A549 (cell line): ENCODE measurements at regions not wholly inside any gene's neighbourhood (a gene's known extent, or its start where the extent isn't known, plus 50 kb on each side); places are given as distances from the start of the nearest gene placed in this dataset.

Source experiments
- ATAC-seq, 2 experiments: fragments of 200-7000 bp in 1 of 2; fragments of >200 bp in 1 of 2; cut with Nextera tagmentation in 1 of 2; cut with Tn5 transposase in 1 of 2; 3 replicates each; pipeline versions ENCODE4 v1.8.0 to v1.9.1; 2018 to 2020; ENCODE audit warnings: mild to moderate bottlenecking in 1 of 2, moderate library complexity in 1 of 2
- CTCF ChIA-PET: fragments of 300-600 bp; sonication (Branson Sonifier 250); formaldehyde crosslinking; extraction: SDS; loops from one replicate; lab custom pipeline; 2021; ENCODE audit warnings: antibody characterized with exemption, inconsistent platforms; lab: Yijun Ruan, JAX
- POLR2A ChIA-PET: fragments of 350-600 bp; formaldehyde crosslinking; extraction: SDS; loops from one replicate; lab custom pipeline; 2021; ENCODE audit warnings: antibody characterized with exemption, inconsistent platforms; lab: Yijun Ruan, JAX
- DNase-seq, 2 experiments: peaks; one replicate each; pipeline versions ENCODE4 v3.0.0 to v3.0.0-alpha.2; 2011 to 2016; ENCODE audit warnings: low read depth in 1 of 2, low spot score in 1 of 2
- FAIRE-seq: peaks from 2 replicates; lab custom pipeline; 2011; peaks lifted over from hg19 to GRCh38; lab: Jason Lieb, UNC
- H3K27ac ChIP-seq, 2 experiments: fragments of >200 bp; sonication (Bioruptor Twin); formaldehyde crosslinking; 3 replicates each; pipeline ENCODE4 v1.5.1; 2016 to 2017
- H3K4me1 ChIP-seq: fragments of >200 bp; sonication (Bioruptor Twin); formaldehyde crosslinking; 3 replicates; pipeline ENCODE4 v1.6.1; 2016
- H3K4me2 ChIP-seq: fragments of >200 bp; sonication (Bioruptor Twin); formaldehyde crosslinking; 3 replicates; pipeline ENCODE4 v1.6.1; 2016
- H3K4me3 ChIP-seq: fragments of >200 bp; sonication (Bioruptor Twin); formaldehyde crosslinking; 3 replicates; pipeline ENCODE4 v1.5.1; 2016
- H3K9me3 ChIP-seq: fragments of >200 bp; sonication (Bioruptor Twin); formaldehyde crosslinking; 3 replicates; pipeline ENCODE4 v1.6.1; 2016
- CBX2 ChIP-seq: fragments of 200-600 bp; sonication (generic); IDR thresholded peaks from 2 replicates; pipeline ENCODE4 v1.6.1; 2016; ENCODE audit warnings: low read depth, mild to moderate bottlenecking, borderline replicate concordance
- EHF ChIP-seq: fragments of 250-450 bp; sonication (Bioruptor Pico); IDR thresholded peaks from 2 replicates; pipeline ENCODE4 v1.5.0; 2020; ENCODE audit warnings: mild to moderate bottlenecking
- EHMT2 ChIP-seq: fragments of 200-600 bp; sonication (generic); IDR thresholded peaks from 2 replicates; pipeline ENCODE4 v1.6.1; 2016; ENCODE audit warnings: antibody characterized with exemption, low read depth, mild to moderate bottlenecking, moderate library complexity
- FOSB ChIP-seq: fragments of 250-450 bp; sonication (Bioruptor Pico); IDR thresholded peaks from 2 replicates; pipeline ENCODE4 v1.5.0; 2020; ENCODE audit warnings: mild to moderate bottlenecking, moderate library complexity
- FOSL2 ChIP-seq, 2 experiments: fragments of 450-650 bp in 1 of 2; fragments of >200 bp in 1 of 2; sonication (Bioruptor Twin) in 1 of 2; formaldehyde crosslinking; IDR thresholded peaks; 2 replicates each; pipeline versions ENCODE4 v1.5.0 to v1.6.1; 2016 to 2020; ENCODE audit warnings: mild to moderate bottlenecking in 1 of 2, moderate library complexity in 1 of 2
- HDAC2 ChIP-seq: fragments of 200-600 bp; sonication (generic); IDR thresholded peaks from 2 replicates; pipeline ENCODE4 v1.6.1; 2016
- MAFK ChIP-seq: fragments of 450-650 bp; IDR thresholded peaks from 2 replicates; pipeline ENCODE4 v1.6.1; 2014; ENCODE audit not compliant: partially characterized antibody
- NFE2L2 ChIP-seq: fragments of 150-350 bp; conservative IDR thresholded peaks from 2 replicates; pipeline ENCODE4 v1.6.1; 2014; ENCODE audit warnings: low read length
- NPAS2 ChIP-seq: fragments of 250-450 bp; sonication (Bioruptor Pico); IDR thresholded peaks from 2 replicates; pipeline ENCODE4 v1.8.0; 2022; ENCODE audit warnings: mild to moderate bottlenecking, moderate library complexity, borderline replicate concordance
- POLR2A ChIP-seq: IDR thresholded peaks from 2 replicates; pipeline ENCODE4 v1.6.1; 2012; ENCODE audit warnings: mild to moderate bottlenecking, low read length
- RFX5 ChIP-seq: fragments of 450-650 bp; IDR thresholded peaks from 2 replicates; pipeline ENCODE4 v1.7.1; 2014; ENCODE audit warnings: antibody characterized with exemption, mild to moderate bottlenecking, moderate library complexity
- SMC3 ChIP-seq: fragments of >200 bp; sonication (Bioruptor Twin); formaldehyde crosslinking; IDR thresholded peaks from 3 replicates; pipeline ENCODE4 v1.6.1; 2018; ENCODE audit warnings: inconsistent platforms
- SREBF2 ChIP-seq: fragments of 450-650 bp; IDR thresholded peaks from 2 replicates; pipeline ENCODE4 v1.6.1; 2014; ENCODE audit warnings: mild to moderate bottlenecking, moderate library complexity
- TFCP2L1 ChIP-seq: fragments of 250-450 bp; sonication (Bioruptor Pico); IDR thresholded peaks from 2 replicates; pipeline ENCODE4 v1.5.0; 2021; ENCODE audit warnings: mild to moderate bottlenecking
- ZNF302 ChIP-seq: fragments of 250-450 bp; sonication (Bioruptor Pico); IDR thresholded peaks from 2 replicates; pipeline ENCODE4 v1.9.0; 2021; ENCODE audit warnings: inconsistent platforms, mild to moderate bottlenecking, moderate library complexity
- WGBS: methylation state at CpG from one replicate; pipeline ENCODE4 v1.1.6; 2017; ENCODE audit errors: missing lambda C conversion rate; 5-methylcytosine and 5-hydroxymethylcytosine counted together
- TF ChIP-seq, protein P1 (sequence below): fragments of 150-350 bp; IDR thresholded peaks from 2 replicates; pipeline ENCODE4 v1.6.1; 2014; ENCODE audit warnings: low read depth, mild to moderate bottlenecking, low read length
- TF ChIP-seq, protein P2 (sequence below): fragments of 200-600 bp; sonication (generic); IDR thresholded peaks from 2 replicates; pipeline ENCODE4 v1.6.1; 2016; ENCODE audit warnings: antibody characterized with exemption, mild to moderate bottlenecking, moderate library complexity
- TF ChIP-seq, protein P3 (sequence below): IDR thresholded peaks from 2 replicates; pipeline ENCODE4 v1.6.1; 2012
- TF ChIP-seq, protein P4 (sequence below): IDR thresholded peaks from 2 replicates; pipeline ENCODE4 v1.6.1; 2012; ENCODE audit warnings: low read depth, borderline replicate concordance
- TF ChIP-seq, protein P5 (sequence below): IDR thresholded peaks from 2 replicates; pipeline ENCODE4 v1.6.1; 2012
- TF ChIP-seq, protein P6 (sequence below): fragments of 450-650 bp; IDR thresholded peaks from 2 replicates; pipeline ENCODE4 v1.6.1; 2014; ENCODE audit warnings: antibody characterized with exemption
- TF ChIP-seq, protein P7 (sequence below): fragments of >200 bp; sonication (Bioruptor Twin); formaldehyde crosslinking; IDR thresholded peaks from 3 replicates; pipeline ENCODE4 v1.6.1; 2016

DNA sequence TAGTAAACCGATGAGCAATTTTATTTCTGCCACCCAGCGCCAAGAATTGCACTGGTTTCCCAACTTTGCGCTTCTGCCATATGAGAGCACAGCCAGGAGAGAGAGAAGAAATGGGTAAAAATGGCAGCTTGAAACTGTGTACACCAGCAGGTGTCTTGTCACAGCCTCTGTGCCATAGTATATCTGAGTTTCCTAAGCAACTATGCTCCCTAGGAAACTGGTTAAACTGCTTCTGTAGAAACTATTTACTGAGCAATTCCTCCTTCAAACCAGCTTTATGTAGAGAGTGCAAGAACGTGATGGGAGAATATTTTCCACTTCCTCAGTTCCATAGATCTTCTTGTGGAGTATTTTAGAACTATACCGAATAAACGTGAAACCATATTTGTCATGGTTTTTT, 1361.3 kb downstream of the PCDH9 start:
- POLR2A ChIA-PET = no interaction called here
- DNase-seq = no peak
- H3K9me3 ChIP-seq = no peaks in the 10 kb centered on the region
- FAIRE-seq = no peak
- no peak overlapping the region for H3K27ac ChIP-seq
- H3K4me2 ChIP-seq = no peak overlapping the region
- no peak for TF ChIP-seq SMC3
- CTCF ChIA-PET = no interaction called here
- no peaks in the 10 kb centered on the region for H3K4me1 ChIP-seq
- WGBS = 69% methylated on average over 6 of the region's 6 CpGs
- H3K4me3 ChIP-seq = no peak overlapping the region
- no peak for ATAC-seq

DNA sequence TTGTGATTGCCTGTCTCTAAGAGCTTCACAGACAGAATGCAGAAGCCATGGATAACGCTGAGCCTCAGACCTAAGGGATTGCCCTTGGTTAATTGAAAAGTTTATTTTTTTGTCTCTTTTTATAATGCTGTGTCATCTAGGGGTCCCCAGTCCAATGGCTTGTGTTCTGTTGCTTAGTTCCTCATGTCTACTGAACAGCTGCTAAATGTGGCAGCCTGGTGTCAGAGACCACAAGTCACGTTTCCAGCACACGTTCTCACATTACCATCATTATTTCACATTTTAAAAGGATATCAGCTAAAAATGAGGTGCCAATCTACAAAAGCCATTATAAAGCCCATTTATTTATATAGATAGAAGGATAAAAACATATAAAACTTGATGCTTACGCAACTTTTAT, 1362.0 kb downstream of the PCDH9 start:
- no peak for FAIRE-seq
- no peak for ATAC-seq
- ChIA-PET CTCF (no interaction called here), POLR2A (no interaction called here)
- no peak overlapping the region for H3K4me2 ChIP-seq
- H3K4me3 ChIP-seq = no peak overlapping the region
- no peak overlapping the region for H3K27ac ChIP-seq
- WGBS = 72% methylated on average over 4 of the region's 4 CpGs
- TF ChIP-seq RFX5 (no peak), EHMT2 (no peak)
- H3K4me1 ChIP-seq = no peaks in the 10 kb centered on the region
- no peaks in the 10 kb centered on the region for H3K9me3 ChIP-seq
- DNase-seq = no peak

DNA sequence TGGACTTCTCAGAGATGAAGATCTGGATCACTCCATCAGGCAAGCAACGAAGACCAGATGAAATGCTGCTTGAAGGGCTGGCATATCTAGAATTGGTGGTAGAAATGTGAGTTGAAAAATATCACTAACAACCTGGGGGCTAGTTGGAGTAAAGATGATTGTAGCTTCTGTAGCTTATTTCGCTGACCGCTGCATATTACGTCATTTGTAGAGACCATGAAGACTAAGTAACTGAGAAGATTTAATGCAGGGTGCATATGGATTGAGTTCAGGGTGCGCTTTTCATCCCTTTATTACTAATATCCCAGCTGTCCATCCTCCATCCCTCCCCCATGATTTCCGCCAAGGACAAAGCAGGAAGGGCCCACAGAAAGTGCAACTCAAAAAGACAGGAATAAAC, 1364.0 kb downstream of the PCDH9 start:
- no peak for DNase-seq
- WGBS = 71% methylated on average over 6 of the region's 6 CpGs
- no peak for ATAC-seq
- H3K4me1 ChIP-seq = no peaks in the 10 kb centered on the region
- H3K4me2 ChIP-seq = no peak overlapping the region
- no peak overlapping the region for H3K27ac ChIP-seq
- FAIRE-seq = no peak
- H3K4me3 ChIP-seq = no peak overlapping the region
- TF ChIP-seq, protein P1, sequence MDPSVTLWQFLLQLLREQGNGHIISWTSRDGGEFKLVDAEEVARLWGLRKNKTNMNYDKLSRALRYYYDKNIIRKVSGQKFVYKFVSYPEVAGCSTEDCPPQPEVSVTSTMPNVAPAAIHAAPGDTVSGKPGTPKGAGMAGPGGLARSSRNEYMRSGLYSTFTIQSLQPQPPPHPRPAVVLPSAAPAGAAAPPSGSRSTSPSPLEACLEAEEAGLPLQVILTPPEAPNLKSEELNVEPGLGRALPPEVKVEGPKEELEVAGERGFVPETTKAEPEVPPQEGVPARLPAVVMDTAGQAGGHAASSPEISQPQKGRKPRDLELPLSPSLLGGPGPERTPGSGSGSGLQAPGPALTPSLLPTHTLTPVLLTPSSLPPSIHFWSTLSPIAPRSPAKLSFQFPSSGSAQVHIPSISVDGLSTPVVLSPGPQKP = no peak
- TF ChIP-seq MAFK = peak; percentile 28
- no peaks in the 10 kb centered on the region for H3K9me3 ChIP-seq
- ChIA-PET CTCF (no interaction called here), POLR2A (no interaction called here)

DNA sequence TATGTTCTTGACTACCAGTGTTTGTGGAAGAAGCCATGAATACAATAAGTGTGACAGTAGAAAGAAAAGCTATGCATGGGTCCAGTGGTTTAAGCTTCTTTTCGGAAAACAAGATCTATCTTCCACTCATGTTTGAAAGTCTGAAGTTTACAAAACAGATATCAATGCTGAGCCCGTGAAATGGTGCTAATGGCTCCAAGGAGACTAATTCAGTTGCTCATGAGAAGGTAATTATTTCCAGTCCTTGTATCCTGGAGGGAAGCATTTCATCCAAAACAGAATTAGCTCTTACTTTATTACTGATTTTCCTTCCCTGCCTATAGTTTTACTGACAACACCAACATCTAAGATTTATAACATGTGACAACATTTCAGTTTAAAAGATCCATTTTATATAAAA, 1364.9 kb downstream of the PCDH9 start:
- no peak for ATAC-seq
- TF ChIP-seq, protein P2, sequence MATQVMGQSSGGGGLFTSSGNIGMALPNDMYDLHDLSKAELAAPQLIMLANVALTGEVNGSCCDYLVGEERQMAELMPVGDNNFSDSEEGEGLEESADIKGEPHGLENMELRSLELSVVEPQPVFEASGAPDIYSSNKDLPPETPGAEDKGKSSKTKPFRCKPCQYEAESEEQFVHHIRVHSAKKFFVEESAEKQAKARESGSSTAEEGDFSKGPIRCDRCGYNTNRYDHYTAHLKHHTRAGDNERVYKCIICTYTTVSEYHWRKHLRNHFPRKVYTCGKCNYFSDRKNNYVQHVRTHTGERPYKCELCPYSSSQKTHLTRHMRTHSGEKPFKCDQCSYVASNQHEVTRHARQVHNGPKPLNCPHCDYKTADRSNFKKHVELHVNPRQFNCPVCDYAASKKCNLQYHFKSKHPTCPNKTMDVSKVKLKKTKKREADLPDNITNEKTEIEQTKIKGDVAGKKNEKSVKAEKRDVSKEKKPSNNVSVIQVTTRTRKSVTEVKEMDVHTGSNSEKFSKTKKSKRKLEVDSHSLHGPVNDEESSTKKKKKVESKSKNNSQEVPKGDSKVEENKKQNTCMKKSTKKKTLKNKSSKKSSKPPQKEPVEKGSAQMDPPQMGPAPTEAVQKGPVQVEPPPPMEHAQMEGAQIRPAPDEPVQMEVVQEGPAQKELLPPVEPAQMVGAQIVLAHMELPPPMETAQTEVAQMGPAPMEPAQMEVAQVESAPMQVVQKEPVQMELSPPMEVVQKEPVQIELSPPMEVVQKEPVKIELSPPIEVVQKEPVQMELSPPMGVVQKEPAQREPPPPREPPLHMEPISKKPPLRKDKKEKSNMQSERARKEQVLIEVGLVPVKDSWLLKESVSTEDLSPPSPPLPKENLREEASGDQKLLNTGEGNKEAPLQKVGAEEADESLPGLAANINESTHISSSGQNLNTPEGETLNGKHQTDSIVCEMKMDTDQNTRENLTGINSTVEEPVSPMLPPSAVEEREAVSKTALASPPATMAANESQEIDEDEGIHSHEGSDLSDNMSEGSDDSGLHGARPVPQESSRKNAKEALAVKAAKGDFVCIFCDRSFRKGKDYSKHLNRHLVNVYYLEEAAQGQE = no peak
- TF ChIP-seq MAFK = no peak
- TF ChIP-seq ZNF302 (CRISPR knock-in tag) = no peak
- TF ChIP-seq, protein P3, sequence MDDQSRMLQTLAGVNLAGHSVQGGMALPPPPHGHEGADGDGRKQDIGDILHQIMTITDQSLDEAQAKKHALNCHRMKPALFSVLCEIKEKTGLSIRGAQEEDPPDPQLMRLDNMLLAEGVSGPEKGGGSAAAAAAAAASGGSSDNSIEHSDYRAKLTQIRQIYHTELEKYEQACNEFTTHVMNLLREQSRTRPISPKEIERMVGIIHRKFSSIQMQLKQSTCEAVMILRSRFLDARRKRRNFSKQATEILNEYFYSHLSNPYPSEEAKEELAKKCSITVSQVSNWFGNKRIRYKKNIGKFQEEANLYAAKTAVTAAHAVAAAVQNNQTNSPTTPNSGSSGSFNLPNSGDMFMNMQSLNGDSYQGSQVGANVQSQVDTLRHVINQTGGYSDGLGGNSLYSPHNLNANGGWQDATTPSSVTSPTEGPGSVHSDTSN = no peak
- TF ChIP-seq FOSL2 (IDR thresholded peaks at IDR 0.05) = no peak
- TF ChIP-seq FOSL2 (CRISPR knock-in tag; IDR thresholded peaks at IDR 0.05) = no peak
- TF ChIP-seq FOSB (CRISPR knock-in tag) = no peak
- TF ChIP-seq NFE2L2 = no peak
- no peak for TF ChIP-seq NPAS2
- TF ChIP-seq, protein P4, sequence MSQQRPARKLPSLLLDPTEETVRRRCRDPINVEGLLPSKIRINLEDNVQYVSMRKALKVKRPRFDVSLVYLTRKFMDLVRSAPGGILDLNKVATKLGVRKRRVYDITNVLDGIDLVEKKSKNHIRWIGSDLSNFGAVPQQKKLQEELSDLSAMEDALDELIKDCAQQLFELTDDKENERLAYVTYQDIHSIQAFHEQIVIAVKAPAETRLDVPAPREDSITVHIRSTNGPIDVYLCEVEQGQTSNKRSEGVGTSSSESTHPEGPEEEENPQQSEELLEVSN = no peak
- no peak for TF ChIP-seq POLR2A
- no peak for TF ChIP-seq HDAC2
- TF ChIP-seq, protein P5, sequence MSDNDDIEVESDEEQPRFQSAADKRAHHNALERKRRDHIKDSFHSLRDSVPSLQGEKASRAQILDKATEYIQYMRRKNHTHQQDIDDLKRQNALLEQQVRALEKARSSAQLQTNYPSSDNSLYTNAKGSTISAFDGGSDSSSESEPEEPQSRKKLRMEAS = no peak
- no peak for TF ChIP-seq SREBF2
- TF ChIP-seq CBX2 = no peak
- TF ChIP-seq EHF (CRISPR knock-in tag) = no peak
- TF ChIP-seq, protein P6, sequence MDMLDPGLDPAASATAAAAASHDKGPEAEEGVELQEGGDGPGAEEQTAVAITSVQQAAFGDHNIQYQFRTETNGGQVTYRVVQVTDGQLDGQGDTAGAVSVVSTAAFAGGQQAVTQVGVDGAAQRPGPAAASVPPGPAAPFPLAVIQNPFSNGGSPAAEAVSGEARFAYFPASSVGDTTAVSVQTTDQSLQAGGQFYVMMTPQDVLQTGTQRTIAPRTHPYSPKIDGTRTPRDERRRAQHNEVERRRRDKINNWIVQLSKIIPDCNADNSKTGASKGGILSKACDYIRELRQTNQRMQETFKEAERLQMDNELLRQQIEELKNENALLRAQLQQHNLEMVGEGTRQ = no peak
- no peak for TF ChIP-seq TFCP2L1 (CRISPR knock-in tag)
- TF ChIP-seq, protein P7, sequence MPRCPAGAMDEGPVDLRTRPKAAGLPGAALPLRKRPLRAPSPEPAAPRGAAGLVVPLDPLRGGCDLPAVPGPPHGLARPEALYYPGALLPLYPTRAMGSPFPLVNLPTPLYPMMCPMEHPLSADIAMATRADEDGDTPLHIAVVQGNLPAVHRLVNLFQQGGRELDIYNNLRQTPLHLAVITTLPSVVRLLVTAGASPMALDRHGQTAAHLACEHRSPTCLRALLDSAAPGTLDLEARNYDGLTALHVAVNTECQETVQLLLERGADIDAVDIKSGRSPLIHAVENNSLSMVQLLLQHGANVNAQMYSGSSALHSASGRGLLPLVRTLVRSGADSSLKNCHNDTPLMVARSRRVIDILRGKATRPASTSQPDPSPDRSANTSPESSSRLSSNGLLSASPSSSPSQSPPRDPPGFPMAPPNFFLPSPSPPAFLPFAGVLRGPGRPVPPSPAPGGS = no peak
- no peak for TF ChIP-seq SMC3
- CTCF ChIA-PET = no interaction called here

More for the DNA sequence above, 1364.9 kb downstream of the PCDH9 start:
- POLR2A ChIA-PET = no interaction called here
- Histone ChIP-seq H3K4me3 (no peak overlapping the region), H3K4me2 (no peak overlapping the region), H3K27ac (no peak overlapping the region), H3K9me3 (no peaks in the 10 kb centered on the region), H3K4me1 (no peaks in the 10 kb centered on the region)
- 48% methylated on average over 2 of the region's 2 CpGs for WGBS
- FAIRE-seq (no peak), DNase-seq (no peak)
